ENCODE measurements at regions not wholly inside any gene's neighbourhood (a gene's known extent, or its start where the extent isn't known, plus 50 kb on each side); places are given as distances from the start of the nearest gene placed in this dataset.

- no peak for DNase-seq (ENCODE audit: low spot score)
- H2BK120ac ChIP-seq (ENCODE audit: low read depth, low read length) = no peak overlapping the region
- no peak overlapping the region for H3K4me2 ChIP-seq (ENCODE audit: insufficient read depth, low read length, poor library complexity, severe bottlenecking)
- H4K91ac ChIP-seq (ENCODE audit: low read depth, low read length, poor library complexity) = no peak overlapping the region
- no peak overlapping the region for H3K14ac ChIP-seq (ENCODE audit: low read length)
- H2BK5ac ChIP-seq (ENCODE audit: low read length) = no peak overlapping the region
- peaks cover 0 to 15% of the 10 kb centered on the region in 2 donors for H3K9me3 ChIP-seq (replicated peaks in 1 of 2; ENCODE audit: control insufficient read depth in 2 of 2, insufficient read depth in 1 of 2, low read depth in 1 of 2, low read length in 2 of 2)
- no peak overlapping the region for H2AK5ac ChIP-seq (ENCODE audit: low read depth, low read length)
- no peak overlapping the region for H2AFZ ChIP-seq (ENCODE audit: low read length)
- no peak overlapping the region for H3K4ac ChIP-seq (ENCODE audit: low read length)
- no peak overlapping the region for H3K23ac ChIP-seq (ENCODE audit: low read depth, low read length, poor library complexity)
- H3K27me3 ChIP-seq (ENCODE audit: control insufficient read depth in 3 of 3, insufficient read depth in 3 of 3, low read depth in 1 of 3, low read length in 3 of 3) = no peaks in the 10 kb centered on the region
- no peaks in the 10 kb centered on the region for H3K79me1 ChIP-seq (ENCODE audit: low read depth, low read length)
- no CpG with 5 or more reads among the region's 1 CpG for WGBS, 2 donors (ENCODE audit: extremely low coverage in 2 of 2, insufficient read length in 2 of 2, insufficient replicate concordance in 1 of 2)
- H3K36me3 ChIP-seq (replicated peaks in 1 of 2; ENCODE audit: control insufficient read depth in 2 of 2, insufficient read depth in 2 of 2, low read length in 2 of 2) = no peaks in the 10 kb centered on the region
- no peak overlapping the region for H2BK12ac ChIP-seq (ENCODE audit: low read length)
- H4K8ac ChIP-seq (ENCODE audit: low read depth, low read length) = no peak overlapping the region
- H3K18ac ChIP-seq (ENCODE audit: low read length) = no peak overlapping the region
- no peak overlapping the region for H2BK15ac ChIP-seq (ENCODE audit: low read length)
- no peak overlapping the region for H3K27ac ChIP-seq (replicated peaks; ENCODE audit: low read length)
- H3K9ac ChIP-seq (ENCODE audit: low read depth, low read length, poor library complexity) = no peak overlapping the region
- no peak overlapping the region for H3K4me3 ChIP-seq (ENCODE audit: low read length in 2 of 2)
- H3K4me1 ChIP-seq (ENCODE audit: control insufficient read depth in 2 of 2, insufficient read depth in 1 of 2, low read depth in 1 of 2, low read length in 2 of 2) = no peaks in the 10 kb centered on the region
Measured at GRCh38 chr16:51298800-51299199, 147.7 kb upstream of the SALL1 start.

DNA sequence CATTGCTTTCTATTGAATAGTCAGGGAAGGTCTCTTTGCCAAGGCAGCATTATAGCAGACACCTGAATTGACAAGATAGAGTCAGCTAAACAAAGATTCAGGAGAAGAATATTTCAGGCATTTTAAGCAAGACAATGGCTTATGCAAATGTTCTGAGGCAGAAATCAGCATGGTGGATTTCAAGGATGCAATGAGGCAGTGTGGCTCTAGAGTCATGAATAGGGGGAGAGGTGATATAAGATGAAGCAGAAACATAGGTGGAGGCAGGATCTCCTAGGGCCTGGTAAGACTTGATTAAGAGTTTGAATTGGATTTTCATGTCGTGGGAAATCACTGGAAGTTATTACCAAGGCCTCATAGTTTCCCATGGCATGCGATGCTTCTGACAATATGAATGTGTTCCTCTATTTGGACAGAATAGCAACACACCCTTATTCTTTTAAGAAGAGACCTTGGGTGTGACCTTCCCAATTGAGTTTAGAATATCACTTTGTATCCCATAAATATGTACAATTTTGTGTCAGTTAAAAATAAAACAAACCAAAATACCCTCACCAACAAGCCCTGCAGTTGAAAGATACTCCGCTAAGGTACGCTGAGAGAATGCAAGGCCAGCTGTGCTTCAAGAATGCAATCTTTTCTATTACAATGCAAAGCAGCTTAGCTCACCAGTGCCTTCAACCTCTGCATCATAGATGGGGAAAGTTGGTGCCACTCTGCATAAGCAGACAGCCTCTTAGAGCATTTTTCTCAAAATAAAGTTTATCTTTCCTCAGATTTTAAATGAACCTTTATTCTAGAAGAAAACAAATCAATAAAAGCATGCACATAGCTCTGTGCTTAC, 139.6 kb upstream of the SALL1 start:
- Histone ChIP-seq H3K4me3 (ENCODE audit: low read length in 2 of 2) (no peak overlapping the region), H2BK5ac (ENCODE audit: low read length) (no peak overlapping the region), H2AK5ac (ENCODE audit: low read depth, low read length) (no peak overlapping the region), H2BK12ac (ENCODE audit: low read length) (no peak overlapping the region), H3K4me1 (ENCODE audit: control insufficient read depth in 2 of 2, insufficient read depth in 1 of 2, low read depth in 1 of 2, low read length in 2 of 2) (peaks cover 7% of the 10 kb centered on the region in 2 donors), H3K27ac (replicated peaks; ENCODE audit: low read length) (no peak overlapping the region), H3K9ac (ENCODE audit: low read depth, low read length, poor library complexity) (no peak overlapping the region), H3K4me2 (ENCODE audit: insufficient read depth, low read length, poor library complexity, severe bottlenecking) (no peak overlapping the region), H3K18ac (ENCODE audit: low read length) (no peak overlapping the region), H3K14ac (ENCODE audit: low read length) (no peak overlapping the region), H3K4ac (ENCODE audit: low read length) (no peak overlapping the region), H4K91ac (ENCODE audit: low read depth, low read length, poor library complexity) (no peak overlapping the region), H3K79me1 (ENCODE audit: low read depth, low read length) (no peaks in the 10 kb centered on the region), H3K27me3 (ENCODE audit: control insufficient read depth in 3 of 3, insufficient read depth in 3 of 3, low read depth in 1 of 3, low read length in 3 of 3) (no peaks in the 10 kb centered on the region), H3K36me3 (replicated peaks in 1 of 2; ENCODE audit: control insufficient read depth in 2 of 2, insufficient read depth in 2 of 2, low read length in 2 of 2) (no peaks in the 10 kb centered on the region), H4K8ac (ENCODE audit: low read depth, low read length) (no peak overlapping the region), H2AFZ (ENCODE audit: low read length) (no peak overlapping the region), H2BK15ac (ENCODE audit: low read length) (no peak overlapping the region), H2BK120ac (ENCODE audit: low read depth, low read length) (no peak overlapping the region), H3K9me3 (replicated peaks in 1 of 2; ENCODE audit: control insufficient read depth in 2 of 2, insufficient read depth in 1 of 2, low read depth in 1 of 2, low read length in 2 of 2) (peaks cover 1 to 2% of the 10 kb centered on the region in 2 donors), H3K23ac (ENCODE audit: low read depth, low read length, poor library complexity) (no peak overlapping the region)
- DNase-seq (ENCODE audit: low spot score) = no peak
- no CpG with 5 or more reads among the region's 4 CpGs for WGBS, 2 donors (ENCODE audit: extremely low coverage in 2 of 2, insufficient read length in 2 of 2, insufficient replicate concordance in 1 of 2)

GRCh38 chr16:51289336-51289735, 138.3 kb upstream of the SALL1 start:
- H2BK120ac ChIP-seq (ENCODE audit: low read depth, low read length) = no peak overlapping the region
- no CpG with 5 or more reads among the region's 3 CpGs for WGBS, 2 donors (ENCODE audit: extremely low coverage in 2 of 2, insufficient read length in 2 of 2, insufficient replicate concordance in 1 of 2)
- peak overlapping the region; percentile 17 for H3K18ac ChIP-seq (ENCODE audit: low read length)
- H3K36me3 ChIP-seq (replicated peaks in 1 of 2; ENCODE audit: control insufficient read depth in 2 of 2, insufficient read depth in 2 of 2, low read length in 2 of 2) = no peaks in the 10 kb centered on the region
- H3K27me3 ChIP-seq (ENCODE audit: control insufficient read depth in 3 of 3, insufficient read depth in 3 of 3, low read depth in 1 of 3, low read length in 3 of 3) = no peaks in the 10 kb centered on the region
- no peak overlapping the region for H4K91ac ChIP-seq (ENCODE audit: low read depth, low read length, poor library complexity)
- H3K4ac ChIP-seq (ENCODE audit: low read length) = no peak overlapping the region
- no peak overlapping the region for H3K14ac ChIP-seq (ENCODE audit: low read length)
- no peak for DNase-seq (ENCODE audit: low spot score)
- H3K9me3 ChIP-seq (replicated peaks in 1 of 2; ENCODE audit: control insufficient read depth in 2 of 2, insufficient read depth in 1 of 2, low read depth in 1 of 2, low read length in 2 of 2) = peaks cover 0 to 1% of the 10 kb centered on the region in 2 donors
- H4K8ac ChIP-seq (ENCODE audit: low read depth, low read length) = no peak overlapping the region
- H3K4me1 ChIP-seq (ENCODE audit: control insufficient read depth in 2 of 2, insufficient read depth in 1 of 2, low read depth in 1 of 2, low read length in 2 of 2) = peaks cover 7% of the 10 kb centered on the region in 2 donors
- no peak overlapping the region for H2BK5ac ChIP-seq (ENCODE audit: low read length)
- H3K4me2 ChIP-seq (ENCODE audit: insufficient read depth, low read length, poor library complexity, severe bottlenecking) = no peak overlapping the region
- no peak overlapping the region for H3K4me3 ChIP-seq (ENCODE audit: low read length in 2 of 2)
- H2AK5ac ChIP-seq (ENCODE audit: low read depth, low read length) = no peak overlapping the region
- no peak overlapping the region for H3K23ac ChIP-seq (ENCODE audit: low read depth, low read length, poor library complexity)
- H3K9ac ChIP-seq (ENCODE audit: low read depth, low read length, poor library complexity) = no peak overlapping the region
- no peak overlapping the region for H2BK15ac ChIP-seq (ENCODE audit: low read length)
- no peak overlapping the region for H2AFZ ChIP-seq (ENCODE audit: low read length)
- H3K27ac ChIP-seq (replicated peaks; ENCODE audit: low read length) = no peak overlapping the region
- no peak overlapping the region for H2BK12ac ChIP-seq (ENCODE audit: low read length)
- H3K79me1 ChIP-seq (ENCODE audit: low read depth, low read length) = no peaks in the 10 kb centered on the region

DNA sequence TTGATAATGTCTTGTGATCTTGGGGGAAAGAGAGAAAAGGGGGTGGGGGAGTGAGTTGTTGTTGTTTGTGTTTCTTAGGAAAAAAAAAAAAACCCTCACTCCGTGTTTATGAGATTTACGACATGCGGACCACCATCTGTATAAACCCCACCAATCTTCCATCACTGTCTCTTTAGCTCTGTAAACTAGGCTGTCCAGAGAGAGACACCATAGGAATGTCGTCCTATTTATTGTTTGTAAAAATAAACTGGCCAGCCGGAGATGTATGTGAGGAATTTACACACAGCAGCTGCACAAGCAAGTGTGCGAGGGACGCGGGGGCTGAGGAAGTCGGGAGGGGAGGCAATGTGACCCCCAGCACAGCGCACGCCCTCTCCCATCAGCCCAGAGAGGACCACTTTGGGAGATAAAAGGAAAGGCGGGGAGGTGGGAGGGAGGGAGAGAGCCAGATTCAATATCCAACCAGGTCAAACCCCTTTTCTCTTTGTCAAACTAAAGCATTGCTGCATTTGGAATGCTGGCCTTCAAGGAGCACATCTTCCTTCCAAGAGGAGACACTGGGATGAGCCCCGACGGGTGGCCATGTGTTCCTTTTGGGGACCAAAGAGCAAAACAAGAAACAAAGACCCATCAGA, 136.2 kb upstream of the SALL1 start:
- Histone ChIP-seq H4K91ac (ENCODE audit: low read depth, low read length, poor library complexity) (no peak overlapping the region), H3K79me1 (ENCODE audit: low read depth, low read length) (no peaks in the 10 kb centered on the region), H3K18ac (ENCODE audit: low read length) (peak overlapping the region; percentile 79), H3K23ac (ENCODE audit: low read depth, low read length, poor library complexity) (no peak overlapping the region), H2BK12ac (ENCODE audit: low read length) (no peak overlapping the region), H3K4me3 (ENCODE audit: low read length in 2 of 2) (no peak overlapping the region), H3K4me2 (ENCODE audit: insufficient read depth, low read length, poor library complexity, severe bottlenecking) (no peak overlapping the region), H3K4ac (ENCODE audit: low read length) (no peak overlapping the region), H3K9me3 (replicated peaks in 1 of 2; ENCODE audit: control insufficient read depth in 2 of 2, insufficient read depth in 1 of 2, low read depth in 1 of 2, low read length in 2 of 2) (peaks cover 0 to 1% of the 10 kb centered on the region in 2 donors), H2BK120ac (ENCODE audit: low read depth, low read length) (no peak overlapping the region), H3K4me1 (ENCODE audit: control insufficient read depth in 2 of 2, insufficient read depth in 1 of 2, low read depth in 1 of 2, low read length in 2 of 2) (peaks cover 7% of the 10 kb centered on the region in 2 donors), H2BK5ac (ENCODE audit: low read length) (no peak overlapping the region), H2AFZ (ENCODE audit: low read length) (no peak overlapping the region), H3K36me3 (replicated peaks in 1 of 2; ENCODE audit: control insufficient read depth in 2 of 2, insufficient read depth in 2 of 2, low read length in 2 of 2) (no peaks in the 10 kb centered on the region), H3K27me3 (ENCODE audit: control insufficient read depth in 3 of 3, insufficient read depth in 3 of 3, low read depth in 1 of 3, low read length in 3 of 3) (no peaks in the 10 kb centered on the region), H4K8ac (ENCODE audit: low read depth, low read length) (no peak overlapping the region), H2BK15ac (ENCODE audit: low read length) (peak overlapping the region; percentile 75), H2AK5ac (ENCODE audit: low read depth, low read length) (no peak overlapping the region), H3K9ac (ENCODE audit: low read depth, low read length, poor library complexity) (no peak overlapping the region), H3K27ac (replicated peaks; ENCODE audit: low read length) (no peak overlapping the region), H3K14ac (ENCODE audit: low read length) (no peak overlapping the region)
- DNase-seq (ENCODE audit: low spot score) = no peak
- no CpG with 5 or more reads among the region's 14 CpGs for WGBS, 2 donors (ENCODE audit: extremely low coverage in 2 of 2, insufficient read length in 2 of 2, insufficient replicate concordance in 1 of 2)

Measured in neuronal stem cell (in vitro differentiated cells).